Nephron (organoid): ENCODE measurements at regions not wholly inside any gene's neighbourhood (a gene's known extent, or its start where the extent isn't known, plus 50 kb on each side); places are given as distances from the start of the nearest gene placed in this dataset.

ENCODE experiments used
- H3K27ac Mint-ChIP-seq, 3 experiments: 2 replicates each; pipeline ENCODE4 v1.8.0; 2020; ENCODE audit warnings: mixed read lengths in 3 of 3, mild to moderate bottlenecking in 2 of 3, moderate library complexity in 1 of 3
- H3K27me3 Mint-ChIP-seq: 2 replicates; pipeline ENCODE4 v1.8.0; 2021; ENCODE audit warnings: low read depth, mild to moderate bottlenecking, moderate library complexity, mixed read lengths
- H3K36me3 Mint-ChIP-seq: 2 replicates; pipeline ENCODE4 v1.8.0; 2020; ENCODE audit warnings: low read depth, mixed read lengths
- H3K4me1 Mint-ChIP-seq: 2 replicates; pipeline ENCODE4 v1.8.0; 2020; ENCODE audit warnings: mixed read lengths
- H3K4me3 Mint-ChIP-seq, 3 experiments: 2 replicates each; pipeline ENCODE4 v1.8.0; 2020; ENCODE audit warnings: mild to moderate bottlenecking in 3 of 3, mixed read lengths in 3 of 3, moderate library complexity in 2 of 3
- H3K9me3 Mint-ChIP-seq: 2 replicates; pipeline ENCODE4 v1.8.0; 2020; ENCODE audit warnings: mixed read lengths
- CTCF ChIP-seq, 3 experiments: fragments of 200-600 bp; sonication (generic); IDR thresholded peaks; one replicate each; pipeline ENCODE4 v1.5.0; 2021; ENCODE audit warnings: antibody characterized with exemption in 3 of 3; ENCODE audit not compliant: unreplicated experiment in 3 of 3

- H3K4me3 Mint-ChIP-seq, result no peak overlapping the region
- H3K9me3 Mint-ChIP-seq, result peaks cover 12% of the 10 kb centered on the region
- H3K36me3 Mint-ChIP-seq, result peaks cover 4% of the 10 kb centered on the region
- no peaks in the 10 kb centered on the region for H3K27me3 Mint-ChIP-seq
- TF ChIP-seq CTCF (IDR thresholded peaks at IDR 0.05; ENCODE audit: unreplicated experiment in 3 of 3), result no peak
- no peak overlapping the region for H3K27ac Mint-ChIP-seq
- no peaks in the 10 kb centered on the region for H3K4me1 Mint-ChIP-seq
These were observed 760.8 kb upstream of the CELF2 start for GRCh38 chr10:10256860-10257259.

GRCh38 chr10:10259013-10259412 is 758.7 kb upstream of the CELF2 start:
- Mint-ChIP-seq H3K27me3 (no peaks in the 10 kb centered on the region), H3K36me3 (peaks cover 4% of the 10 kb centered on the region), H3K27ac (no peak overlapping the region), H3K9me3 (peaks cover 12% of the 10 kb centered on the region), H3K4me1 (no peaks in the 10 kb centered on the region), H3K4me3 (no peak overlapping the region)
- no peak for TF ChIP-seq CTCF (IDR thresholded peaks at IDR 0.05; ENCODE audit: unreplicated experiment in 3 of 3)

GRCh38 chr10:10270126-10271050 is 747.3 kb upstream of the CELF2 start:
- TF ChIP-seq CTCF (IDR thresholded peaks at IDR 0.05; ENCODE audit: unreplicated experiment in 3 of 3), result no peak
- Mint-ChIP-seq H3K4me3 (no peak overlapping the region), H3K27ac (peak overlapping the region in 2 of 3 experiments; percentile 72 to 91)

GRCh38 chr10:10271639-10272192 is 746.0 kb upstream of the CELF2 start:
- Mint-ChIP-seq H3K27ac (no peak overlapping the region), H3K4me1 (peaks cover 22% of the 10 kb centered on the region), H3K4me3 (no peak overlapping the region), H3K36me3 (no peaks in the 10 kb centered on the region), H3K9me3 (no peaks in the 10 kb centered on the region), H3K27me3 (no peaks in the 10 kb centered on the region)
- no peak for TF ChIP-seq CTCF (IDR thresholded peaks at IDR 0.05; ENCODE audit: unreplicated experiment in 3 of 3)

More at GRCh38 chr10:10270126-10271050, 747.3 kb upstream of the CELF2 start:
- no peaks in the 10 kb centered on the region for H3K27me3 Mint-ChIP-seq
- H3K9me3 Mint-ChIP-seq, result no peaks in the 10 kb centered on the region
- no peaks in the 10 kb centered on the region for H3K36me3 Mint-ChIP-seq
- peaks cover 22% of the 10 kb centered on the region for H3K4me1 Mint-ChIP-seq

- TF ChIP-seq CTCF (IDR thresholded peaks at IDR 0.05; ENCODE audit: unreplicated experiment in 3 of 3), result no peak
- H3K4me3 Mint-ChIP-seq, result no peak overlapping the region
- H3K36me3 Mint-ChIP-seq, result no peaks in the 10 kb centered on the region
- H3K27ac Mint-ChIP-seq, result no peak overlapping the region
- H3K9me3 Mint-ChIP-seq, result no peaks in the 10 kb centered on the region
- H3K27me3 Mint-ChIP-seq, result no peaks in the 10 kb centered on the region
- H3K4me1 Mint-ChIP-seq, result peaks cover 22% of the 10 kb centered on the region
These were observed 744.0 kb upstream of the CELF2 start for GRCh38 chr10:10273661-10274060.
